ENCODE measurements at regions not wholly inside any gene's neighbourhood (a gene's known extent, or its start where the extent isn't known, plus 50 kb on each side); places are given as distances from the start of the nearest gene placed in this dataset.

DNA sequence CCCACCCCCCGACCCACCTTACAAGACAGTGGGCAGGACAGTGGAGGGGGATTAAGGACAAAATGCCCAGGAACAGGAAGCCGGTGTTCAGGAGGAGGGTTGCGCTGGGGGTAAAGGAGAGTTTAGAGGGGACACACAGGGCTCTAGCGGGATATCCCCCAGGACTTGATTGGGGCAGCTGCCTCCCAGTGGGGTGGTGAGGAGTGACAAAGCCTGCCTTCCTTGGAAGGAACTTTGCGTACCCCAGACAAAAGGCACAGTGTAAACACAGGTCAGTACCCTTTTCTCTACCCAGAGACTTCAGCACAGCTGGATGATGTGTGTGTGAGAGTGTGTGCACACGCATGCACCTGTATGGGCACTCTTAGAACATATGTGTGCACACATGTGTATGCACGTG is 51.7 kb upstream of the BCAR3 start:
- TF ChIP-seq, protein P1, sequence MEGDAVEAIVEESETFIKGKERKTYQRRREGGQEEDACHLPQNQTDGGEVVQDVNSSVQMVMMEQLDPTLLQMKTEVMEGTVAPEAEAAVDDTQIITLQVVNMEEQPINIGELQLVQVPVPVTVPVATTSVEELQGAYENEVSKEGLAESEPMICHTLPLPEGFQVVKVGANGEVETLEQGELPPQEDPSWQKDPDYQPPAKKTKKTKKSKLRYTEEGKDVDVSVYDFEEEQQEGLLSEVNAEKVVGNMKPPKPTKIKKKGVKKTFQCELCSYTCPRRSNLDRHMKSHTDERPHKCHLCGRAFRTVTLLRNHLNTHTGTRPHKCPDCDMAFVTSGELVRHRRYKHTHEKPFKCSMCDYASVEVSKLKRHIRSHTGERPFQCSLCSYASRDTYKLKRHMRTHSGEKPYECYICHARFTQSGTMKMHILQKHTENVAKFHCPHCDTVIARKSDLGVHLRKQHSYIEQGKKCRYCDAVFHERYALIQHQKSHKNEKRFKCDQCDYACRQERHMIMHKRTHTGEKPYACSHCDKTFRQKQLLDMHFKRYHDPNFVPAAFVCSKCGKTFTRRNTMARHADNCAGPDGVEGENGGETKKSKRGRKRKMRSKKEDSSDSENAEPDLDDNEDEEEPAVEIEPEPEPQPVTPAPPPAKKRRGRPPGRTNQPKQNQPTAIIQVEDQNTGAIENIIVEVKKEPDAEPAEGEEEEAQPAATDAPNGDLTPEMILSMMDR (IDR thresholded peaks at IDR 0.05), result no peak
- no peak for TF ChIP-seq POLR2A (IDR thresholded peaks at IDR 0.05)

Data from right lobe of liver (tissue), 4 donors.